ENCODE measurements at regions not wholly inside any gene's neighbourhood (a gene's known extent, or its start where the extent isn't known, plus 50 kb on each side); places are given as distances from the start of the nearest gene placed in this dataset.

GRCh38 chr18:78579449-78579848 is 400.2 kb upstream of the SALL3 start:
- Histone ChIP-seq H3K27me3 (no peaks in the 10 kb centered on the region), H3K4me1 (no peaks in the 10 kb centered on the region), H3K4me3 (no peak overlapping the region), H3K27ac (no peak overlapping the region), H3K9me3 (no peaks in the 10 kb centered on the region), H3K36me3 (no peaks in the 10 kb centered on the region)
- no peak for TF ChIP-seq POLR2AphosphoS5 (IDR thresholded peaks at IDR 0.05; ENCODE audit: insufficient read depth in 1 of 2, low read depth in 1 of 2)
- TF ChIP-seq CTCF (IDR thresholded peaks at IDR 0.05), result no peak
- TF ChIP-seq POLR2A (IDR thresholded peaks at IDR 0.05), result no peak
- intact Hi-C loops (cut with DNase I), result no loop called here
- DNase-seq (ENCODE audit: extremely low spot score in 2 of 2), result peak in 1 of 2 donors; percentile 37

GRCh38 chr18:78579854-78580577 is 399.6 kb upstream of the SALL3 start:
- no peak overlapping the region for H3K4me3 ChIP-seq
- no peaks in the 10 kb centered on the region for H3K27me3 ChIP-seq
- no peak overlapping the region for H3K27ac ChIP-seq
- H3K4me1 ChIP-seq, result no peaks in the 10 kb centered on the region
- no peaks in the 10 kb centered on the region for H3K9me3 ChIP-seq
- TF ChIP-seq POLR2A (IDR thresholded peaks at IDR 0.05) (no peak), POLR2AphosphoS5 (IDR thresholded peaks at IDR 0.05; ENCODE audit: insufficient read depth in 1 of 2, low read depth in 1 of 2) (no peak), CTCF (IDR thresholded peaks at IDR 0.05) (no peak)
- peak; percentile 81 to 94 for DNase-seq (ENCODE audit: extremely low spot score in 2 of 2)
- no peaks in the 10 kb centered on the region for H3K36me3 ChIP-seq
- intact Hi-C loops (cut with DNase I), result no loop called here

- DNase-seq (ENCODE audit: extremely low spot score in 2 of 2), result peak; percentile 64 to 71
- no peak for TF ChIP-seq CTCF (IDR thresholded peaks at IDR 0.05)
- no peak for TF ChIP-seq POLR2AphosphoS5 (IDR thresholded peaks at IDR 0.05; ENCODE audit: insufficient read depth in 1 of 2, low read depth in 1 of 2)
- Histone ChIP-seq H3K9me3 (no peaks in the 10 kb centered on the region), H3K4me1 (no peaks in the 10 kb centered on the region), H3K27ac (no peak overlapping the region), H3K4me3 (no peak overlapping the region), H3K36me3 (no peaks in the 10 kb centered on the region), H3K27me3 (no peaks in the 10 kb centered on the region)
- intact Hi-C loops (cut with DNase I), result no loop called here
Observed at GRCh38 chr18:78580835-78581339, 398.7 kb upstream of the SALL3 start.

GRCh38 chr18:78582181-78582709 is 397.4 kb upstream of the SALL3 start:
- Histone ChIP-seq H3K4me3 (no peak overlapping the region), H3K27me3 (no peaks in the 10 kb centered on the region), H3K9me3 (no peaks in the 10 kb centered on the region), H3K27ac (no peak overlapping the region), H3K36me3 (no peaks in the 10 kb centered on the region), H3K4me1 (no peaks in the 10 kb centered on the region)
- peak; percentile 40 to 42 for DNase-seq (ENCODE audit: extremely low spot score in 2 of 2)
- TF ChIP-seq POLR2A (IDR thresholded peaks at IDR 0.05) (no peak), POLR2AphosphoS5 (IDR thresholded peaks at IDR 0.05; ENCODE audit: insufficient read depth in 1 of 2, low read depth in 1 of 2) (no peak), CTCF (IDR thresholded peaks at IDR 0.05) (no peak)
- intact Hi-C loops (cut with DNase I), result no loop called here

Measured in vagina (tissue), 2 donors.